Panc1 (cell line): ENCODE measurements at regions not wholly inside any gene's neighbourhood (a gene's known extent, or its start where the extent isn't known, plus 50 kb on each side); places are given as distances from the start of the nearest gene placed in this dataset.

Experiments used
- ATAC-seq: fragments of 200-7000 bp; cut with Tn5 transposase; 2 replicates; pipeline ENCODE4 v1.9.1; 2020; ENCODE audit warnings: mild to moderate bottlenecking, moderate library complexity
- BruUV-seq: library from RNA; stranded (reverse); fragments of 400-500 nt; replicated peaks from 2 replicates; lab custom pipeline; 2021; lab: Mats Ljungman, UMichigan
- CTCF ChIA-PET: fragments of 300-600 bp; sonication (Branson Sonifier 250); formaldehyde crosslinking; loops from one replicate; lab custom pipeline; 2022; ENCODE audit warnings: antibody characterized with exemption; lab: Charles Lee
- POLR2A ChIA-PET: fragments of 300-600 bp; sonication (Branson Sonifier 250); formaldehyde crosslinking; loops from one replicate; lab custom pipeline; 2022; ENCODE audit warnings: antibody characterized with exemption; lab: Charles Lee
- DNase-seq: peaks from one replicate; pipeline ENCODE4 v3.0.0-alpha.2; 2010; ENCODE audit warnings: low read depth, low spot score
- H3K27ac ChIP-seq: 2 replicates; pipeline ENCODE4 v1.5.1; 2011; ENCODE audit warnings: mild to moderate bottlenecking, low read length, inconsistent platforms
- H3K27me3 ChIP-seq: fragments of 200-500 bp; sonication (Bioruptor generic); 2 replicates; pipeline ENCODE4 v1.6.0; 2014; ENCODE audit warnings: low read length, inconsistent platforms; ENCODE audit not compliant: control insufficient read depth, insufficient read depth
- H3K36me3 ChIP-seq: fragments of 200-500 bp; sonication (Bioruptor generic); 2 replicates; pipeline ENCODE4 v1.5.1; 2014; ENCODE audit warnings: inconsistent platforms, mild to moderate bottlenecking, low read length, moderate library complexity; ENCODE audit not compliant: control insufficient read depth, insufficient read depth
- H3K4me1 ChIP-seq: 2 replicates; pipeline ENCODE4 v1.5.1; 2011; ENCODE audit warnings: inconsistent platforms, mild to moderate bottlenecking, low read length, moderate library complexity; ENCODE audit not compliant: control insufficient read depth, insufficient read depth
- H3K4me3 ChIP-seq, 2 experiments: 2 replicates each; pipeline ENCODE4 v1.5.1; 2011 to 2012; ENCODE audit warnings: low read depth in 2 of 2, low read length in 2 of 2, mild to moderate bottlenecking in 2 of 2, inconsistent platforms in 1 of 2, moderate library complexity in 1 of 2
- H3K9me3 ChIP-seq: fragments of 200-500 bp; sonication (Bioruptor generic); 2 replicates; pipeline ENCODE4 v1.5.1; 2014; ENCODE audit warnings: low read depth, mild to moderate bottlenecking, inconsistent platforms, low read length, moderate library complexity; ENCODE audit not compliant: control insufficient read depth, insufficient read depth
- CTCF ChIP-seq: fragments of 450-650 bp; IDR thresholded peaks from 2 replicates; pipeline ENCODE4 v1.5.1; 2017; ENCODE audit warnings: mild to moderate bottlenecking
- POLR2AphosphoS5 ChIP-seq: IDR thresholded peaks from 2 replicates; pipeline ENCODE4 v1.6.1; 2012; ENCODE audit warnings: mild to moderate bottlenecking, low read depth, low read length, moderate library complexity
- REST ChIP-seq, 2 experiments: IDR thresholded peaks; 2 replicates each; pipeline ENCODE4 v1.6.1; 2011 to 2012; ENCODE audit warnings: low read depth in 2 of 2, control low read depth in 1 of 2, low read length in 1 of 2, mild to moderate bottlenecking in 1 of 2, moderate library complexity in 1 of 2; ENCODE audit not compliant: insufficient read depth in 1 of 2
- SIN3A ChIP-seq: IDR thresholded peaks from 2 replicates; pipeline ENCODE4 v1.6.1; 2012; ENCODE audit warnings: low read depth, mild to moderate bottlenecking, low read length, moderate library complexity, borderline replicate concordance; ENCODE audit not compliant: insufficient read depth
- TCF7L2 ChIP-seq: IDR thresholded peaks from 2 replicates; pipeline ENCODE4 v1.6.1; 2011; ENCODE audit warnings: mild to moderate bottlenecking, low read depth, low read length, inconsistent platforms
- in situ Hi-C: cut with HindIII; loops from 2 replicates; pipeline ENCODE4 v1.10.0; 2016; ENCODE audit warnings: low sequenced_read_pairs, low pct_unique_long_range_greater_than_20kb
- intact Hi-C: fragments of 100-400 bp; cut with micrococcal nuclease; formaldehyde crosslinking; loops from one replicate; pipeline ENCODE4 v1.10.0; 2022; ENCODE audit not compliant: unreplicated experiment

- DNase-seq = no peak
- intact Hi-C loops (no loop called here), in situ Hi-C loops (no loop called here)
- BruUV-seq = no TSS peak
- H3K9me3 ChIP-seq = no peaks in the 10 kb centered on the region
- TF ChIP-seq REST (IDR thresholded peaks at IDR 0.05; ENCODE audit: insufficient read depth in 1 of 2, low read depth in 2 of 2, low read length in 1 of 2) (no peak), TCF7L2 (no peak), CTCF (no peak), POLR2AphosphoS5 (no peak), SIN3A (no peak)
- H3K27me3 ChIP-seq = no peaks in the 10 kb centered on the region
- ChIA-PET CTCF (no interaction called here), POLR2A (no interaction called here)
- H3K4me1 ChIP-seq = no peaks in the 10 kb centered on the region
- ATAC-seq = no peak
- H3K27ac ChIP-seq = no peak overlapping the region
- no peak overlapping the region for H3K4me3 ChIP-seq
- no peaks in the 10 kb centered on the region for H3K36me3 ChIP-seq
Measured at GRCh38 chr2:33730804-33731203, 131.7 kb upstream of the FAM98A start.

DNA sequence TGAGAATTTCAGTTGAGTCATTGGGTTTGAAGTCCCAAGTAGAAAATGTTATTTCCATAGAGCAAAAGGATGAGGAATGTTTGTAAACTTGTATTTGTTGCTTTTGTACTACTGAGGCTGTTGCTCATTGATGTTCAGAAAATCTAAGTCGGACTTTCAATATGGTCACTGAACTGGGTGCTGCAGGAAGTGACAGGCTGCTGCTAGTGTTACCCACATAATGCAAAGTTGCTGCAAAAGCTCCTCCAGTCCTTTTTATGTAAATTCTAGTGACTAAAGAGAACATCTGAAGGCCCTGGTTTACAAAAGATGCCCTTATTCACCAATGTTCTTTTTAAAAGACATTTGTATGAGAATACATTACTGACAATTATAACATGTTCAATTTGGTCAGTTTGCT lies 131.1 kb upstream of the FAM98A start:
- Histone ChIP-seq H3K27me3 (no peaks in the 10 kb centered on the region), H3K4me1 (no peaks in the 10 kb centered on the region), H3K4me3 (no peak overlapping the region), H3K9me3 (no peaks in the 10 kb centered on the region), H3K36me3 (no peaks in the 10 kb centered on the region), H3K27ac (no peak overlapping the region)
- intact Hi-C loops (no loop called here), in situ Hi-C loops (no loop called here)
- DNase-seq = no peak
- no peak for TF ChIP-seq CTCF
- no peak for TF ChIP-seq TCF7L2
- no peak for TF ChIP-seq POLR2AphosphoS5
- no peak for TF ChIP-seq REST (IDR thresholded peaks at IDR 0.05; ENCODE audit: insufficient read depth in 1 of 2, low read depth in 2 of 2, low read length in 1 of 2)
- TF ChIP-seq SIN3A = no peak
- ChIA-PET CTCF (no interaction called here), POLR2A (no interaction called here)
- no TSS peak for BruUV-seq
- no peak for ATAC-seq
